ENCODE measurements at regions not wholly inside any gene's neighbourhood (a gene's known extent, or its start where the extent isn't known, plus 50 kb on each side); places are given as distances from the start of the nearest gene placed in this dataset.

DNA sequence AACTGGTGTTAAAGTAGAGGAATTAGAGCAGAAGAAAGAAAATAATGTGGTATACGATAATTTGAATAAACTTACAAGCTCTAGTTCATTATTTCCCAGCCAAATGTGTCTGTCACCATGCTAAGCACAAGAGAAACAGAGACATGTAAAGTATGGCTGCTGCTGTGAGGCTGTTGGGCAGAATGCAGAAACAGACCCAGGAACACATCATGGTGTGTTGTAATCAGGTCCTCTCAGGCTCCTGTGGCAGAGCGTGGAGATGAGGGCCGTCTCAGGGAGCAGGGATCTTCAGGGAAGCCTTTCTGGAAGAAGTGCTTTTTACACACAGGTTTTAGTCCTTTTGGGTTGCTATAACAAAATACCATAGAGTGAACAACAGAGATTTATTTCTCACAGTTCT, 710.7 kb upstream of the SGCG start (continued):
- TF ChIP-seq BACH1 (IDR thresholded peaks at IDR 0.05; ENCODE audit: low read length) (no peak), MAFK (IDR thresholded peaks at IDR 0.05; ENCODE audit: low read depth, low read length) (no peak), CHD1 (IDR thresholded peaks at IDR 0.05; ENCODE audit: low read depth, low read length) (no peak)
- TF ChIP-seq, protein P1, sequence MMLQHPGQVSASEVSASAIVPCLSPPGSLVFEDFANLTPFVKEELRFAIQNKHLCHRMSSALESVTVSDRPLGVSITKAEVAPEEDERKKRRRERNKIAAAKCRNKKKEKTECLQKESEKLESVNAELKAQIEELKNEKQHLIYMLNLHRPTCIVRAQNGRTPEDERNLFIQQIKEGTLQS (IDR thresholded peaks at IDR 0.05; ENCODE audit: insufficient read depth, low read depth, low read length), result no peak
